NCI-H146 treated with DMSO at 0.1 percent for 48 hours (cell line): ENCODE measurements at regions not wholly inside any gene's neighbourhood (a gene's known extent, or its start where the extent isn't known, plus 50 kb on each side); places are given as distances from the start of the nearest gene placed in this dataset.
A peak's percentile ranks its signal among the peaks of the same experiment; 100 is the strongest.
"Not testable (repeated sequence)": the region's sequence is repeated elsewhere in the genome, so short reads cannot be mapped to it uniquely, and the experiment has no call there.

Experiments
- DNase-seq: peaks from one replicate; lab custom pipeline; 2025; ENCODE audit not compliant: unreplicated experiment; lab: John Stamatoyannopoulos, UW

- DNase-seq, result peak; percentile 56
These were observed 517.8 kb upstream of the SLITRK5 start for GRCh38 chr13:87153371-87153770.

- DNase-seq, result no peak
These were observed 504.8 kb upstream of the SLITRK5 start for GRCh38 chr13:87166348-87166747.

GRCh38 chr13:87168390-87168789 lies 502.8 kb upstream of the SLITRK5 start:
- no peak for DNase-seq

GRCh38 chr13:87169337-87169736 lies 501.8 kb upstream of the SLITRK5 start:
- DNase-seq, result no peak

- DNase-seq, result no peak
These were observed 498.9 kb upstream of the SLITRK5 start for GRCh38 chr13:87172166-87172835.

- not testable (repeated sequence) for DNase-seq
These were observed 486.0 kb upstream of the SLITRK5 start for GRCh38 chr13:87185138-87185537.

GRCh38 chr13:87186647-87187046 lies 484.5 kb upstream of the SLITRK5 start:
- DNase-seq, result not testable (repeated sequence)

GRCh38 chr13:87191485-87191884 lies 479.7 kb upstream of the SLITRK5 start:
- DNase-seq, result not testable (repeated sequence)

GRCh38 chr13:87198371-87198770 lies 472.8 kb upstream of the SLITRK5 start:
- no peak for DNase-seq

- no peak for DNase-seq
These were observed 464.5 kb upstream of the SLITRK5 start for GRCh38 chr13:87206708-87207107.

GRCh38 chr13:87207280-87208003 lies 463.7 kb upstream of the SLITRK5 start:
- no peak for DNase-seq

- no peak for DNase-seq
These were observed 462.5 kb upstream of the SLITRK5 start for GRCh38 chr13:87208636-87209035.

GRCh38 chr13:87234981-87235380 lies 436.2 kb upstream of the SLITRK5 start:
- no peak for DNase-seq

GRCh38 chr13:87235621-87236020 lies 435.6 kb upstream of the SLITRK5 start:
- no peak for DNase-seq

- no peak for DNase-seq
These were observed 426.8 kb upstream of the SLITRK5 start for GRCh38 chr13:87244256-87244890.

- DNase-seq, result not testable (repeated sequence)
These were observed 421.3 kb upstream of the SLITRK5 start for GRCh38 chr13:87249847-87250246.

- no peak for DNase-seq
These were observed 415.8 kb upstream of the SLITRK5 start for GRCh38 chr13:87255394-87255793.

- DNase-seq, result peak; percentile 14
These were observed 411.6 kb upstream of the SLITRK5 start for GRCh38 chr13:87259479-87260083.

- peak; percentile 63 for DNase-seq
These were observed 396.9 kb upstream of the SLITRK5 start for GRCh38 chr13:87274209-87274819.

GRCh38 chr13:87280139-87280538 lies 391.0 kb upstream of the SLITRK5 start:
- DNase-seq, result no peak

- DNase-seq, result no peak
These were observed 383.4 kb upstream of the SLITRK5 start for GRCh38 chr13:87287721-87288120.
